ENCODE measurements at regions not wholly inside any gene's neighbourhood (a gene's known extent, or its start where the extent isn't known, plus 50 kb on each side); places are given as distances from the start of the nearest gene placed in this dataset.

- Histone ChIP-seq H2AFZ (ENCODE audit: low read depth, low read length) (no peak overlapping the region), H3K36me3 (replicated peaks; ENCODE audit: low read depth, low read length) (no peaks in the 10 kb centered on the region), H3K4me3 (ENCODE audit: low read length) (no peak overlapping the region), H3K79me2 (ENCODE audit: low read length) (no peaks in the 10 kb centered on the region), H3K27me3 (ENCODE audit: low read depth, low read length) (peaks cover 15% of the 10 kb centered on the region; the same call in 1 of the 2 replicates), H4K20me1 (ENCODE audit: insufficient read depth, low read length) (no peaks in the 10 kb centered on the region), H3K9me3 (ENCODE audit: insufficient read depth, low read length) (no peaks in the 10 kb centered on the region), H3K9ac (ENCODE audit: low read length) (no peak overlapping the region), H3K4me1 (ENCODE audit: low read length) (no peaks in the 10 kb centered on the region), H3K4me2 (ENCODE audit: low read length) (no peak overlapping the region), H3K27ac (ENCODE audit: low read length) (no peak overlapping the region)
- TF ChIP-seq EZH2phosphoT487 (IDR thresholded peaks at IDR 0.05; ENCODE audit: low read depth) (no peak), CTCF (IDR thresholded peaks at IDR 0.05; ENCODE audit: low read depth, low read length) (no peak)
Measured at GRCh38 chr2:21262426-21262940, 138.7 kb downstream of the TDRD15 start.

GRCh38 chr2:21263622-21264021 is 139.9 kb downstream of the TDRD15 start:
- no peak overlapping the region for H3K27ac ChIP-seq (ENCODE audit: low read length)
- no peak overlapping the region for H3K4me2 ChIP-seq (ENCODE audit: low read length)
- H4K20me1 ChIP-seq (ENCODE audit: insufficient read depth, low read length), result no peaks in the 10 kb centered on the region
- no peaks in the 10 kb centered on the region for H3K9me3 ChIP-seq (ENCODE audit: insufficient read depth, low read length)
- no peaks in the 10 kb centered on the region for H3K4me1 ChIP-seq (ENCODE audit: low read length)
- H3K36me3 ChIP-seq (replicated peaks; ENCODE audit: low read depth, low read length), result no peaks in the 10 kb centered on the region
- H3K79me2 ChIP-seq (ENCODE audit: low read length), result no peaks in the 10 kb centered on the region
- no peak overlapping the region for H2AFZ ChIP-seq (ENCODE audit: low read depth, low read length)
- H3K4me3 ChIP-seq (ENCODE audit: low read length), result no peak overlapping the region
- no peak for TF ChIP-seq EZH2phosphoT487 (IDR thresholded peaks at IDR 0.05; ENCODE audit: low read depth)
- TF ChIP-seq CTCF (IDR thresholded peaks at IDR 0.05; ENCODE audit: low read depth, low read length), result no peak
- peaks cover 15% of the 10 kb centered on the region; the same call in 1 of the 2 replicates for H3K27me3 ChIP-seq (ENCODE audit: low read depth, low read length)
- H3K9ac ChIP-seq (ENCODE audit: low read length), result no peak overlapping the region

GRCh38 chr2:21265752-21266151 is 142.0 kb downstream of the TDRD15 start:
- Histone ChIP-seq H2AFZ (ENCODE audit: low read depth, low read length) (no peak overlapping the region), H3K79me2 (ENCODE audit: low read length) (no peaks in the 10 kb centered on the region), H3K36me3 (replicated peaks; ENCODE audit: low read depth, low read length) (no peaks in the 10 kb centered on the region), H3K4me2 (ENCODE audit: low read length) (no peak overlapping the region), H3K27me3 (ENCODE audit: low read depth, low read length) (peaks cover 12% of the 10 kb centered on the region), H4K20me1 (ENCODE audit: insufficient read depth, low read length) (no peaks in the 10 kb centered on the region), H3K4me3 (ENCODE audit: low read length) (no peak overlapping the region), H3K9ac (ENCODE audit: low read length) (no peak overlapping the region), H3K27ac (ENCODE audit: low read length) (no peak overlapping the region), H3K4me1 (ENCODE audit: low read length) (no peaks in the 10 kb centered on the region), H3K9me3 (ENCODE audit: insufficient read depth, low read length) (no peaks in the 10 kb centered on the region)
- TF ChIP-seq EZH2phosphoT487 (IDR thresholded peaks at IDR 0.05; ENCODE audit: low read depth), result no peak
- TF ChIP-seq CTCF (IDR thresholded peaks at IDR 0.05; ENCODE audit: low read depth, low read length), result no peak

DNA sequence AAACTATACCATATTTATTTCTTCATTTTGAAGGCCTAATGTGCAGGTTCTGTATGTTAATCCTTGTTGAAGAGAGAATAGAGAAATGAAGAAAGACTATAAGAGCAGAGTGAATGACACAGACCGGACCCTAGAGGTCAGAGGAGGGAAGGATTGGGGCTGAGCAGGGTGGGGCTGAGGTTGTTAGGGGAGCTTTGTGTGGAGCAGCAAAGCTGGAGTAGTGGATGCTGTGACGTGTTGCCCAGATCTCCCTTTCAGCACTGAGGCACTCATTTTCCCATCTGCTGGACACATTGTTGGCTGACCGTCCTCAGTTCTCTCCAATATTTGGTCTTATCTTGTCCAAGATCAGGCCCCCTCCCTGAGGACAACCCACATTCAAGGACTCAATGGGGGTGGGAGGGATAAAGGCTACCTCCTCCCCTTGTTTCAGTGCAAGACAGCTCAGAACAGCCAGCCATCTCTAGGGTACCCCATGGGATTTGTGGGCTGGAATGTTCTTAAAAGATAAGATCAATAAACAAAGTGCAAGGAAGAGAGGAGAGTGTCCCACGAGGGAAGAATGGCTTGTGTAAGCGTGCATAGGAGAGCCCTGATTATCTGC is 143.6 kb downstream of the TDRD15 start:
- Histone ChIP-seq H2AFZ (ENCODE audit: low read depth, low read length) (no peak overlapping the region), H3K9ac (ENCODE audit: low read length) (no peak overlapping the region), H3K27me3 (ENCODE audit: low read depth, low read length) (peaks cover 3% of the 10 kb centered on the region), H3K4me1 (ENCODE audit: low read length) (no peaks in the 10 kb centered on the region), H4K20me1 (ENCODE audit: insufficient read depth, low read length) (no peaks in the 10 kb centered on the region), H3K4me2 (ENCODE audit: low read length) (no peak overlapping the region), H3K27ac (ENCODE audit: low read length) (no peak overlapping the region), H3K36me3 (replicated peaks; ENCODE audit: low read depth, low read length) (no peaks in the 10 kb centered on the region), H3K4me3 (ENCODE audit: low read length) (no peak overlapping the region), H3K9me3 (ENCODE audit: insufficient read depth, low read length) (no peaks in the 10 kb centered on the region), H3K79me2 (ENCODE audit: low read length) (no peaks in the 10 kb centered on the region)
- TF ChIP-seq EZH2phosphoT487 (IDR thresholded peaks at IDR 0.05; ENCODE audit: low read depth) (no peak), CTCF (IDR thresholded peaks at IDR 0.05; ENCODE audit: low read depth, low read length) (no peak)
